GM18907 (cell line): ENCODE measurements at regions not wholly inside any gene's neighbourhood (a gene's known extent, or its start where the extent isn't known, plus 50 kb on each side); places are given as distances from the start of the nearest gene placed in this dataset.
"Not testable (repeated sequence)": the region's sequence is repeated elsewhere in the genome, so short reads cannot be mapped to it uniquely, and the experiment has no call there.

Experiments
- ATAC-seq: cut with Tn5 transposase; IDR thresholded peaks from one replicate; pipeline ENCODE4 v1.9.1; 2021; ENCODE audit warnings: mild to moderate bottlenecking, moderate library complexity; ENCODE audit not compliant: unreplicated experiment

DNA sequence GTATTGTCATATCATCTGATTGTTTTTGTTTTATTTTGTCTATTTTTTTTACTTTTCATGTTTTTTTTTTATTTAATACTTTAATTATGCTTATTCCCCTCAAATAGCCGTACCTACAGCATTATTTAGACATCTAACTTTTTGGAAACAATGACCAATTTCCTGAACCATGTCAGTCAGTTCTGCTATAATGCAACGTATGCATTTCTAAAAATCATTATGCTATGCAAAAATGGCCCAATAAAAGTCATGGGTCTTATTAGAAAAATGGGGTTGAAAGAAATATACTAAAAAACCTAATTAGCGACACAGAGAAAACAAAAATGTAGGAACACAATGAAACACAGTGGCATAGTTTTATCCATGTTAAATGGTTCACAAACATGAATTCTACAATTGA, 1454.7 kb downstream of the GRIK2 start:
- no peak for ATAC-seq

DNA sequence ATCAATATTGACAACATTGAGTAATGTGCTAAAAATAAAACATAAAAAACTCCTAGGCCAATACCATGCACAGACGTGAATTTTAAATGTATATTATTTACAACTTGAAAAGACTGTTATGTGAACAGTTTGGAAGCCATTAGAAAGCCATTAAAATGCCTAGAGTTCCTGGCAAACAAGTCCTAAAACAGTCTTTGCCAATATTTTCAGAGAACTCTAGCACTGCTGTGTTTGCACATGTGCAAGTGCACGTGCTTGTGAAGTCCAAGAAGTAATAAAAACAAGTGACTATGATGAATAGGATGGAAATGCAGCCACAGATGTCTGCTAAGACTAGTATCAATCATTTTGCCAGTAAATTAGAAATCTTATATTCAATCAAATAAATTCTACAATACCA, 1447.6 kb downstream of the GRIK2 start:
- ATAC-seq: no peak

GRCh38 chr6:102832021-102832420, 1438.5 kb downstream of the GRIK2 start:
- no peak for ATAC-seq

- no peak for ATAC-seq
These were observed 1426.6 kb downstream of the GRIK2 start for GRCh38 chr6:102820098-102820497.

DNA sequence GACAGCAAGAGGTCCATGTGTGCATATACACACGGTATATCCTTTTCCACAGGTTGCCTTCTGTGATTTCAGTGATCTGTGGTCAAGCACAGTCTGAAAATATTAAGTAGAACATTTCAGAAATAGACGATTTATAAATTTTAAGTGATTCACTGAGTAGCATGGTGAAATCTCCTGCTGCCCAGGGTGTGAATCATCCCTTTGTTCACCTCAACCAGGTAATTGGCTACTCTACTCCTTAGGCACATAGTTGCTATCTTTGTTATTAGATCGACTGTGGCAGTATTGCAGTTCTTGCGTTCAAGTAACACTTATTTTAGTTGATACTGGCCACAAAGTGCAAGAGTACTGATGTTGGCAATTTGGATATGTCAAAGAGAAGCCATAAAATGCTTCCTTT, 1421.7 kb downstream of the GRIK2 start:
- ATAC-seq: no peak

DNA sequence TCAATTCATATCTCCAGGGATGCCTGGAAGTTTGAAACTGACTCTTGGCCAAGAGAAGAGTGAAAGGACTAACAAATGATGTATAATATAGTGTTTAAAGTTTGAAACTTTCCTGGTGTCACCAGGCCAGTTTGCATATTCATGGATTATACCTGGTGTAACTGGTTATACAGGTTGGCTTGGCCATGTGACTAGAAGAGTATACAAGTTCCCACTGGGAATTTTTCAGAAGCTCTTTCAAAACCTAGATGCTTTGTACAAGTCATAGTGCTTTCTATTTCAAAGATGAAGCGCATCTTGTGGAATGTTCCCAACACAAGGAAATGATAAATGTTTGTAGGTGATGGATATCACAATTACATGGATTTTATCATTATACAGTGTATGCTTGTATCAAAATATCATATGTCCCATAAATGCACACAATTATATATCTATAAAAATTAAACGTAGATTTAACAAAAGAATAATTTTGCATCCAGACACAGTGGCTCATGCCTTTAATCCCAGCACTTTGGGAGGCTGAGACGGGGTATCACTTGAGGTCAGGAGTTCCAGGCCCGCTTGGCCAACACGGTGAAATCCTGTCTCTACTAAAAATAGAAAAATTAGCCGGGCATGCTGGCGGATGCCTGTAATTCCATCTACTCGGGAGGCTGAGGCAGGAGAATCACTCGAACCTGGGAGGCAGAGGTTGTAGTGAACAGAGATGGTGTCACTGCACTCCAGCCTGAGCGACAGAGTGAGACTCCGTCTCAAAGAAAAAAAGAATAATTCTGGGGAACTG, 1420.2 kb downstream of the GRIK2 start:
- ATAC-seq: no peak

- no peak for ATAC-seq
These were observed 1418.7 kb downstream of the GRIK2 start for GRCh38 chr6:102812242-102812641.

GRCh38 chr6:102808944-102809505, 1415.5 kb downstream of the GRIK2 start:
- ATAC-seq: not testable (repeated sequence)

DNA sequence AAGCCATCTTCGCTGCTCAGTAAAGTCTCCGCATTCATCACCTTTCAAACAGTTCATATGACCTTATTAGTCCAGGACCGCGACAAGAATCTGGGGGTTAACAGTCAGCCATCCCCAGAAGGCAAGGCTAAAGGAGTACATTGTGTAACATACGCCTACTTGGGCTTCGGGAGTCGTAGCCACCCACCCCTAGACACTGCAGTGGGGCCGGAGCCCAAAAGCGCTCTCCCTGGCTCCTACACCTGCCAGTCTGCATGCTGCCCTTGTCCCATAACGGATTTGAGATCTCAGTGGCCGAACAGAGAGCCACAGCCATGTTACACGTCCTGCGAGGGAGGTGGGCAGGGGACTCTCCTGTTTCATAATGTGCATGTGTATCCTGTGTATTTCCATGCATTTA, 1405.5 kb downstream of the GRIK2 start:
- ATAC-seq: no peak

DNA sequence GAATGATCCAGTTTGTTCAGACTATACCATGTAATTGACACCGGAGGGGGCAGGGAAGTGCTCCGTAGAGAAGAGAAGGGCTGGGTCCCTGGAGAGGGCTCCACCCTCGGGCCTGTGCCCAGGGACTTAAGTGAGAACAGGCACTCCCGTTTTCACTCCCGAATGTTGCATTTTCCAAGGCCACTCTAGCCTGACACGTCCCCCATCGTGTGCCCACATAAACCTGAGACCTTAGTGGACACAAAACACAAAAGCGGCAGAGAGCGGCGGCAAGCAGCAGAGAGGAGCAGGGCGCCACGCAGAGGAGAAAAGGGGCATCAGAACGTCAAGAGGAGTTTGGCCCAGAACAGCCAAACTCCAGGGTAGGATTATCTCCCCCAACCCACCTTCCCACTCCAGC, 1405.1 kb downstream of the GRIK2 start:
- no peak for ATAC-seq

- no peak for ATAC-seq
These were observed 1400.2 kb downstream of the GRIK2 start for GRCh38 chr6:102793752-102794151.

- no peak for ATAC-seq
These were observed 1380.8 kb downstream of the GRIK2 start for GRCh38 chr6:102774326-102774725.

- no peak for ATAC-seq
These were observed 1380.1 kb downstream of the GRIK2 start for GRCh38 chr6:102773636-102774035.

DNA sequence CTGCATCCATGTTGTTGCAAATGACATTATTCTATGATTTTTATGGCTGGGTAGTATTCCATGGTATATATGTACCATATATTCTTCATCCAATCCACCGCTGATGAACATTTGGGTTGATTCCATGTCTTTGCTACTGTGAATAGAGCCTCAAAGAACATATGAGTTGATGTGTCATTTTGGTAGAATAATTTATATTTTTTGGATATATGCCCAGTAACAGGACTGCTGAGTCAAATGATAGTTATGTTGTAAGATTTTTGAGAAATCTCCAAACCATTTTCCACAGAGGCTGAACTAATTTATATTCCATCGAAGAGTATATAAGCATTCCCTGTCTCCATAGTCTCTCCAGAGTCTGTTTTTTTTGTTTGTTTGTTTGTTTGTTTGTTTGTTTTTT, 1373.5 kb downstream of the GRIK2 start:
- ATAC-seq: no peak

DNA sequence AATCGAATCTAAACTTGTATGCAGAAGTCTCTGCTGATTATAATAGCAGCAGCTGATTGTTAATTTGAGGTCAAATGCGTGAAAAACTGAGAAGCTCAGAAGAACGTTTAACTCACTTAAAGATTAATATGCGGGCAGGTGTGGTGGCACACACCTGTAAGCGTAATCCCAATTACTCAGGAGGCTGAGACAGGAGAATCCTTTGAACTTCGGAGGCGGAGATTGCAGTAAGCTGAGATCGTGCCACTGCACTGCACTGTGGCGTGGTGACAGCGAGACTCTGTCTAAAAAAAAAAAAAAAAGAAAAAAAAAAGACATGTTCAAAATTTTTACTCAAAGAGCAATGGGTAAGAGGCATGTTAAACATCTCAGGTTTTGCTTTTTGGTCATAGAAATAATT, 1370.8 kb downstream of the GRIK2 start:
- no peak for ATAC-seq

DNA sequence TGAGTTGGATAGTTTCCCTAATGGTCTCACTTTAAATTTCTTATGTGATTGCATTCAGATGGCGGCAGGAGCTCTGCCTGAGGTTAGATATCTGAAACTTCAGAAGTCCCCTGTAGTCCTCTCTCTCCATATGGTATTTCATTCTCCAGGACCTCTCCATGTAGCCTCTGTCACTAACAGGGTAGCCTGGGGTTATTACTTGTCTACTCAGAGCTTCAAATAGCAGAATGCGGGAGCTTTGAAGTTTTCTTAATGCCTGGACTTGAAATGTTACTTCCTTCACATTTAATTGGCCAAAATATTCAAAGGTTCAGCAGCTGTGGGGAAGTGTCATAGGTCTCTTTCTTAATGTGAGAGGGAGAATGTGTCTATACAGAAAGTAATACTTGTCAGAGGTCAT, 1370.4 kb downstream of the GRIK2 start:
- no peak for ATAC-seq

- ATAC-seq: no peak
These were observed 1368.4 kb downstream of the GRIK2 start for GRCh38 chr6:102761872-102762271.

- no peak for ATAC-seq
These were observed 1365.9 kb downstream of the GRIK2 start for GRCh38 chr6:102759415-102759814.

DNA sequence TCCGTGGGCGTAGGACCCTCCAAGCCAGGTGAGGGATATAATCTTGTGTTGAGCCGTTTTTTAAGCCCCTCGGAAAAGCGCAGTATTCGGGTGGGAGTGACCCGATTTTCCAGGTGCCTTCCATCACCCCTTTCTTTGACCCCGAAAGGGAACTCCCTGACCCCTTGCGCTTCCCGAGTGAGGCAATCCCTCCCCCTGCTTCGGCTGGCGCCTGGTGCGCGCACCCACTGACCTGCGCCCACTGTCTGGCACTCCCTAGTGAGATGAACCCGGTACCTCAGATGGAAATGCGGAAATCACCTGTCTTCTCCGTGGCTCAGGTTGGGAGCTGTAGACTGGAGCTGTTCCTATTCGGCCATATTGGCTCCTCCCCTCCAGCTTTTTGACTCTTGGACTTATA, 1365.0 kb downstream of the GRIK2 start:
- ATAC-seq: not testable (repeated sequence)

DNA sequence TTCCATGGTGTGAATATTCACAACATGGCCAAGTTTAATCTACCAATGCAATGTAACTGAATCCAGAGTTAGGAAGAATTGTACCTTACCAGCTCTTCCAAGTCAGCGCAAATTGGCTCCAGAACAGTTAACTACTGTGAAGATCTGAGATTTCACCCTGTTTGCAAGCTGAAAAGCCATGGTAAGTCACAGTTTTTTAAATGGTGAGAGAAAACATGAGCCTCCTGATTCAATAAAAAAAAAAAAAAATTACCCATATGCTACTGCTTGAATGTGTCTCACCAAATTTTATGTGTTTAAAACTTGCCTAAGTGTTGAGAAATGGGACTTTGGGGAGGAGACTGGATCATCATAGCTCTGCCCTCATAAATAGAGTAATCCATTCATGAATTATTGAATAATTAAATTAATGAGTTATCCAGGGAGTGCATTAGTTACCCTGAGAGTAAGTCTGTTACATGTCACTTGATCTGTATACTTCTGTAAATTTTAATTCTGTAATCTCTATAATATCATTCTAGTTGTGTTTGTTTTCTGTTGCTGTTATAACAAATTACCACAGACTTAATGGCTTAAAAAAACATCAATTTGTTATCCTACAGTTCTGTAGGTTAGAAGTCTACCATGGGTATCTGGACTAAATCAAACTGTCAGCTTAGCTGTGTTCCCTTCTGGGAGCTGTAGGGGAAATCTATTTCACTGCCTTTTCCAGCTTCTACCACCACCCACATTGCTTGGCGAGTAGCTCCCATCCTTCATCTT, 1355.9 kb downstream of the GRIK2 start:
- ATAC-seq: no peak

DNA sequence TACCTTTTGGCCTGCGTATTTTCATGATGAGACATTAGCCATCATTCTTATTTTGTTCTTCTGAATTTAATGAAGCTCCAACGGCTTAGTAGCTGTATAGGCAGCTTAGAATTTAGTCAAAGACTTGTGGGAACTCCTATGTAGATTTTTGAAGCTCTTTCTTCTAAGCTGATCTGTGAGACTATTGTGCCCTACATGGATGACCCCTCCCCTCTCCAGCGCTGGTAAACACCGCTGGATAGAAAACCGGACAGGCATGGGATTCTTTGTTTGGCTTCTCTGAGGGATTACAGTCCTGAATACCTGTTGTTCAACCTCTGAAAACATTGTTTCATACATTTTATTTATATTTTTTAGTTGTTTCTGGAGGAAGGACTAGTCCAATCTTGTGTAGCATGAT, 1353.4 kb downstream of the GRIK2 start:
- no peak for ATAC-seq

- no peak for ATAC-seq
These were observed 1349.3 kb downstream of the GRIK2 start for GRCh38 chr6:102742754-102743356.
